NCI-H2227 treated with DMSO at 0.1 percent for 48 hours (cell line): ENCODE measurements at regions not wholly inside any gene's neighbourhood (a gene's known extent, or its start where the extent isn't known, plus 50 kb on each side); places are given as distances from the start of the nearest gene placed in this dataset.
A peak's percentile ranks its signal among the peaks of the same experiment; 100 is the strongest.
"Not testable (repeated sequence)": the region's sequence is repeated elsewhere in the genome, so short reads cannot be mapped to it uniquely, and the experiment has no call there.

Experiments
- DNase-seq: peaks from one replicate; lab custom pipeline; 2025; lab: John Stamatoyannopoulos, UW

DNA sequence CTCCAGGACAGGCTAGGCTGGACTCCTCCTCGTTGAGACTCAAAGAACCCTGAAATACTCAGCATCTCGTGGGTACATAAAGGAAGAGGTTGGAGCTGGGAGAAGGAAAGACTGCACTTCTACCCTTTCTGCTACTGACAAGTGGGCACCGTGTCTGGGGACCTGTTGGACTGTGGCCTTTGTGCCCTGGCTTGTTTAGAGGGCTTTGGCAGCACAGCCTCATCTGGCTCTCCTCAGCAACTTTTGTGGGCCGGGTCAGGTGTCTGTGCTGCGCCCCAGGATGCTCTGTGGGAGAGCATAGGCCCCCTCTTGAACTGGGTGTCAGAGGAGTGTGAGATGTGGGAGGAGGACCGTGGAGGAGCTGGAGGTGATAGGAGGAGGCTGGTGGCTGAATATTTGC is 142.4 kb downstream of the FCRL5 start:
- no peak for DNase-seq

DNA sequence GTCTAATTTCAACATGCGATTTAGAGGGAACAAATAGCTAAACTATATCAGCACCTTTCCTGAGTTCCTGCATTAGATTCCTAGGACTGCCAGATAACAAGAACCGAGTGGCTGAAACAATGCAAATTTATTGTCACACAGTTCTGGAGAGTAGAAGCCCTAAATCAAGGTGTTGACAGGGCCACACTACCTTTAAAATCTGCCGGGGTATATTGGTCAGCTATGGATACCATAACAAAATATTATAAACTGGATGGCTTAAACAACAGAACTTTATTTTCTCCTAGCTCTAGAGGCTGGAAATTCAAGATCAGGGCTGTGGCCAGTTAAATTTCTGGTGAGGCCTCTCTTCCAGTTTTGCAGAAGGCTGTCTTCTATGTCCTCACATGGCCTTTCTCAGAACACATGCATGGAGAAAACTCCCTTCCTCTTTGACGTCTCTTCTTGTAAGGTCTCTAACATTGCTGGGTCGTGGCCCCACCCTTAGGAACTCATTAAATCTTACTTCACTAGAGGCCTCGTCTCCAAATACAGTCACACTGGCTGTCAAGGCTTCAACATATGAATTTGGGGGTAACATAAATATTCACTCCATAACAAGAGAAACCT is 144.3 kb downstream of the FCRL5 start:
- no peak for DNase-seq

DNA sequence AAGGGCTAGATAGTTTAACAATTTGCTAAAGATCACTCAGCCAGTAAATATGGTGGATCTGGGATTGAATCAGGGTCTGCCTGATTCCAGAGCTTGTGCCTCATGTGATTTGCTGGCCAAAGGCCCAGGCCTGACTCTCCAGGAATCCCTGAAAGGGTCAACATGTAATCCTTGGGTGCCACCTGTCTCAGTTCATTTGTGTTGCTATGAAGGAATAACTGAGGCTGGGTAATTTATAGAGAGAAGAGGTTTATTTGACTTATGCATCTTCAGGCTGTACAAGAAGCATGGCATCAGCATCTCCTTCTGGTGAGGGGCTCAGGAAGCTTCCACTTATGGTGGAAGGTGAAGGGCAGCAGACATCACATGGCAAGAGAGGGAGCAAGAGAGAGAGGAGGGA is 144.9 kb downstream of the FCRL5 start:
- DNase-seq = no peak

DNA sequence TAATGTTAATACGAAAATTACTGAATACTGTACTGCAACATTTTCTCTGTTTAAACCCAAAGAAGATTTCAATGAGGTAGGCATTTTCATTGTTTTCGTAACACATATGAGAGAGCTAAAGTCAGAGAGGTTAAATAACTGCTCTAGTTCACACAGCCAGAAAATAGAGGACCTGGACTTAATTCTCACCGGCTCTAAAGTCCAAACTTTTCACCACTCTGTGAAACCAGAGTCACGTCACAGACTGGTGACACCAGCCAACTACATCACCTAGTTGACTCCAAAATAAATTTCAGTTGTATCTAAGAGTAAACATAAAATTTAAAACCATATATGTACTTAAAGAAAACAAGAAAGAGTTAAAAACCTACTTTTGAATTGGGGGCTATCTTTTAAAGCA is 146.7 kb downstream of the FCRL5 start:
- DNase-seq = no peak

DNA sequence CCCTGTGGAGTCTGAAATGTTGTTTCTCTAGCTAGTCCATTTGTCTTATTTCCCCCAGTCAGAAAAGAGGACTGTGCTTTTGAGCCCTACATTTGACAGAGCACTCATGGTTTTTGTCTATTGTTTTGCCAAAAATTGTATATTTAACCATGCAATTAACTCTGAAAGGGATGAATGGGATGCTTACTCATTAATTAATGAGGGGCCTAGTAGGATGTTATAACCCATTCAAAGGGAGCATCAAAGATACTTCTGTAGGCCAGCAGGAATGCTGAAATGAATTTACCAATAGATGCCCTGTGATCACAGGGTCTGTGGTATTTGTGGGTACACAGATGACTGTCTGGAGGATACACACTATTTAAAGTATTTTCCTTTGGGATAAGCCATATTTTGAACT is 147.7 kb downstream of the FCRL5 start:
- DNase-seq = no peak

DNA sequence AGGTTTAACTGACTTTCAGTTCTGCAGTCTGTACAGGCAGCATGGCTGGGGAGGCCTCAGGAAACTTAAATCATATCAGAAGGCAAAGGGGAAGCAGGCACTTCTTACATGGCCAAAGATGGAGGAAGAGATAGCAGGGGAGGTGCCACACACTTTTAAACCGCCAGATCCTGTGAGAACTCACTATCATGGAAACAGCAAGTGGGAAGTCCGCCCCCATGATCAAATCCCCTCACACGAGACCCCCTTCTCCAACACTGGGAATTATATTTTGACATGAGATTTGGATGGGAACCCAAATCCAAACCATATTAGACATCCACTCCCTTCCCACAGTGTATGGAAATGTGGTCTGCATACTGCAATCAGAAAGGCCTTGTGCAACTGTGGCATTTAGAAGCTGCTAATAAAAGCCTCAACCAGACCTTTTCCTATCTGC is 148.2 kb downstream of the FCRL5 start:
- DNase-seq = no peak

DNA sequence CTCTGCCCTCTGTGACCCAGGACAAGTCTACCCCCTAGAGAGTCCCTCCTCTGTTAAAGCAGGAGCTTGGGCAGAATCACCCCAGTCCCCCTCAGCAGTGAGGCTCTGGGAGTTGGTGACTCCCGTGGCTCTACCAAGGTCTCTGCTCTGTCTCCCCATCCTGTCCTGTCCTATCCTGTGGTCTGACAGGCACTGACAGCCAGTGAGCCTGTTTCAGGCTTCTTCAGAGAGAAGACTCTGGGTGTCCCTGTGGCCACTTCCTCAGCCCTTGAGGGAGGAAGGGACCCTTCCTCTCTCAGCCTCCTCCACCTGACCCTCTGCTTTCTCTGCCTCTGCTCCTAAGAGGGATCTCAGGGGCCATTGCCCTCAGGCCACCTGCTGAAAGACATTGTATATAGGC is 148.7 kb downstream of the FCRL5 start:
- no peak for DNase-seq

DNA sequence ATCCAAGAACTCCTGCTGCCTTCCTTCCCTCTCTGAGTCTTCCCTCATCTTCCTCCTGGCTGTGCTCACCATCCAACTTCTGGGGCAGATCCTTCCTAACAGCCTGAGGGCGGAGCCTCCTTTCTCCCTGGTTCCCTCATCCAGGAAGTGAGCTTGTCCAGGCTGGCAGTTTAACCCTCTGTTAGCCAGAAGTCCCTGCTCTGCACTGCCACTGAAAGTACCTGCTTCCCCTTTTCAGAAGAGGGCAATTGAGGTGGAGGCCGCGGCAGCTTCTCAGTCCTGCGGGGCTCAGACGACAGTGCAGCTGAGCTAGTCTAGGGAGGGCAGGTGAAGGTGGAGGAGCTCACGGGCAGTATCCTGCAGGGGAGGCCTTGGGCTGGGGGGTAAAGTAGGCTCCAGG is 149.1 kb downstream of the FCRL5 start:
- DNase-seq = no peak

DNA sequence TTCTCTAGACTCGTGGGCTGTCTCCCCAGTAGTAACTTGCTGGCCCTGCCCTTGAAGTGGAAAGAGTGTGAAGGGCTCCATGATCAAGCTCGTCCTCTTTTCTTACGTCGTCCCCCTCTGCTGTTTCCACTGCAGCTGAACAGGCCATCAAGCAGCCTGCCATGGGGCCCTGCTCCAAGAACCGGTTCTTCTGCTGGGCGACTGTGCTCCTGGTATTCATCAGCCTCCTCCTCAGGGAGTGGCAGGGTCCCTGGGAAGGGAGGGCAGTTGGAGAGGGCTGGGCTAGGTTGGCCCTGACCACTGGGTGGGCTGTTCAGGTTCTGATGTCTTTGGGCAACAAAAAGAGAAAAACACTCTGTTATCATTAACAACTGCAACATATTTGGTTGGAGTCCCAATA is 151.5 kb downstream of the FCRL5 start:
- DNase-seq = no peak

DNA sequence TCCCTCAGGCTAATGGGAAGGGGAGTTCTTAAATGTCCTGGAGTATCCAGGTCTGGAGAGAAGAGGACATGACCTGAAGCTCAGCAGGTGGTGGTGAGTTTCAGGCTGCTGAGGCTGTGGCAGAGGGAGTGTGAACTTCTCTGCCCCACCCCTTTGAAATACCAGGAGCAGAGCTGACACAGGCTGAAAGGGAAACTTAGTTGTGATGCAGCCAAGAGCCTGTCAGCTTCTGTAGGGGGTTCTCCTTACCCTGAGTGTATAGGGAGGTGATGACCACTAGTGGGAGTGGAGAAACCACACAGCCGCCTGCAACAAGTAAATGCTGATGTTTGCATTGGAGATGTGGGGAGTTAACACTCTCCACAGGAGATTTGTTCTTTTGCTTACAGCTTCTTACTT is 152.3 kb downstream of the FCRL5 start:
- DNase-seq = no peak

DNA sequence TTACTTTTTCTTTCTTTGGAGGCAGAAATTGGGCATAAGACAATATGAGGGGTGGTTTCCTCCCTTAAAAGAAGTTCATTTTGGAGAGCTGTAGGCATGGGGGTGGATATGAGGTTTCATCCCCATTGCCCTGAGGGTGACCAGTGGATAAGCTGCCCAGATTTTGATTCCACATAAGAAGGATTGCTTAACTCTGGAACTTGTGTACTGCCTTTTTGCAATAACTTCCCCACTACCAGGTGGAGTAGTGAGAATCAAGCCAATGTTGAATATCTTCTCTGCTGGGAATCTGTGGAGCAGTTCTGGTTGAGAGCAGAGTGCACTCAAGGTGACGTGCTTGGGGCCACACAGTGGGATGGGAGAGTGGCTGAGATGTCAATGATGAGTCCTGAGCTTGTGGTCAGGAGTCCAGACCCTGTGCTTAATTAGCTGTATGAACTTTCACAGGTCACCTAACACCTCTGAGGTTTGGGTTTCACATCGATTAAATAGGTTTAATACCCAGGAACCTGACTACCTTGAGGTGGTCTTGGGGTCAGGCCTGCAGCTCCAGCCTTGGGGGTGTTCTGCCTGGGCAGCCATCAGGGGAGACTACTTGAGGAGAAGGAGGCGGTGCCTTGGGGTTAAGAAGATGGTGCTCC is 152.9 kb downstream of the FCRL5 start:
- no peak for DNase-seq

DNA sequence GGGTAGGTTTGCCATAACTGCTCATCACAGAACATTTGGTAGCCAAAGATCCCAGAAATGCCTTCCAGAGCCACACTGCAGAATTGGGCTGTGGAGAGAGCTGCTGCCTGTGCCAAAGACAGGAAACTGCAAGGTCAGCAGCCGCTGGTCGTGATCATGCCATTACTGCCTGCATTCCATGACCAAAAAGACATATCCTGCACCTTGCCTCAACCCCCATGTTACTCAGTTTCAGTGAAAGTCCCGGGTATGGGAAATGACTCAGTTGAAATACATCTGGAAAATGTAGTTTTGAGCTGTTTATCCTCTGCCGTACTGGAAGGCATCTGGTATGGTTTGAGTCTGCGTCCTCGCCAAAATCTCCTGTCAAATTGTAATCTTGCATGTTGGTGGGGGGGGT is 161.7 kb downstream of the FCRL5 start:
- no peak for DNase-seq

DNA sequence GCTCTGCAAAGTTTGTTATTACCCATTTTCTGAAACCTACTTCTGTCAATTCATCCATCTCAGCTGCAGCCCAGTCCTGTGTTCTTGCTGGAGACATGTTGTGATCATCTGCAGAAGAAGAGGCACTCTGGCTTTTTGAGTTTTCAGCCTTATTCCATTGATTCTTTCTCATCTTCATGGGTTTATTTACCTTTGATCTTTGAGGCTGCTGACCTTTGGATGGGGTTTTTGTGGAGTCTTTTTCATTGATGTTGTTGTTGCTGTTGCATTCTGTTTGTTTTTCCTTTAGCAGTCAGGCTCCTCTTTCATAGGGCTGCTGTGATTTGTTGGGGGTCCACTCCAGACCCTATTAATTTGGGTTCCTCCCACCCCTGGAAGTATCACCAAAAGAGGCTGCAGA is 164.3 kb downstream of the FCRL5 start:
- no peak for DNase-seq

DNA sequence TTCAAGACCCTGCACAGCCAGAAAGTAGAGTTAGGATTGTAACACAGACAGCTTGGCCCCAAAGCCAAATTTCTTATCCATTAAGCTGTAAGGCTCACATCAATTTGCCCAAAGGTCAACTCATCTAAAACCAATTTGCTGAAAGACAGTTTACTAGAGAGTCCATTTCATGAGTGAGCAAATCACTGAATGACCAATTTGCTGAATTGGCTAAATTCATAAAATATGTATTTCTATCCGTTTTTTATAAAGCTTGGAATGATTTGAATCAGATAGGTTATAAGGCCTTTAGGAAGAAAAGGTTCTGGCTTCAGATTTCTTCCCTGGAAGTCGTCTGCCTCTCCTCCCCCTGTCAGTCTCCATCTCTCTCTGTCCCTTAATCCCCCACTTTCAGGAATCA is 168.1 kb downstream of the FCRL5 start:
- DNase-seq = no peak

DNA sequence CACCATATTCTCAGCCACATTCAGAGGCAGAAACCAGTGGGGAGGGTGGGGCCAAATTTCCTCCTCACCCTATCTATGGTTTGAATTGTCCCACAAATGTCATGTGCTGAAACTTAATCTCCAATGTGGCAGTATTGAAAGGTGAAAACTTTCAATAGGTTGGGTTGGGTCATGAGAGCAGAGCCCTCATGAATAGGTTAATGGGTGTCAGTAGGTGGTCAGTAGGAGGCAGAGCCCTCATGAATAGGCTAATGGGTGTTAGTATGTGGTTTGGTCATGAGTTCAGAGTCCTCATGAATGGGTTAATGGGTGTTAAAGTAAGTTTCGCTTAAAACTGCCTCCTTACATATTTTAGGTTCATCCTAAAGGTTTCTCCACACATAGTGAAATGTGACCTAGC is 170.0 kb downstream of the FCRL5 start:
- no peak for DNase-seq

DNA sequence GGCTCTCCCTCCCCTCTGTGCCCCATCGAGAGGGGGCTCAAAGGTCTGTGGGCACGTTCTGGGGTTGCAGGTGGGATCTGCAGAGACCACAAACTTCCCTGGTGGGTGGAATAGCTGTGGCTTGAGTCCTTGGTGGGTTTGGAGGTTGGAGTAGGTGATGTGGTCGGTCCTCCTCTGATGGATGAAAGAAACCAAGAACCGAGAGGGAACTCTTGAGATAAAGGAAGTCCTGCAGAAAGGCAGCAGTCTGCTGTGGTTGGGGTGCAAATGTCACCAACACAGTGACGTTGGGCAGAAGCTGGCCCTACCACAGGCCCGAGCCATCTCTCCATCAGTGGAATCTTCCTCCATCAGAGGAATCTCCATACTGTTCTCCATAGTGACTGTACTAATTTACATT is 171.8 kb downstream of the FCRL5 start:
- DNase-seq = no peak

DNA sequence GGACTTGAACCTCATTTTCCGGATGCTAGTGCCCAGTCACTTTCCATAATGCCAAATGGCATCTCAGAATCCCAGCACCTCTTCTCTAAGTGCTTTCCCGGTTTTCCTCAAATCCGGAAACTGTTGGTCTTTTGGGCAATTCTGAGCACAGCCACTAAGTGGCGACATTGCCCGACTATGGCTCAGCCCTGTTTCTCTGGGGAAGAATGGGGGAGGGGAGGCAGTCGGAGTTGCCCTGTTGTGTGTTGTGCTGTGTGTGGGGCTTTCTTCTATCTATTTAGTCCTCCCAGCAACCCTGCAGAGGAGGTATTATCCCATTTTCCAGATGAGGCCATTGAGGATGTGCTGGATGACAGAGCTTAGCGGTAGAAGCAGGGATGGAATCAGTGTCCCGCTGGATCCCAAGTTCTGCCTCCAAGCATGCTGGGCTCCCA is 175.0 kb downstream of the FCRL5 start:
- DNase-seq = peak; percentile 4

DNA sequence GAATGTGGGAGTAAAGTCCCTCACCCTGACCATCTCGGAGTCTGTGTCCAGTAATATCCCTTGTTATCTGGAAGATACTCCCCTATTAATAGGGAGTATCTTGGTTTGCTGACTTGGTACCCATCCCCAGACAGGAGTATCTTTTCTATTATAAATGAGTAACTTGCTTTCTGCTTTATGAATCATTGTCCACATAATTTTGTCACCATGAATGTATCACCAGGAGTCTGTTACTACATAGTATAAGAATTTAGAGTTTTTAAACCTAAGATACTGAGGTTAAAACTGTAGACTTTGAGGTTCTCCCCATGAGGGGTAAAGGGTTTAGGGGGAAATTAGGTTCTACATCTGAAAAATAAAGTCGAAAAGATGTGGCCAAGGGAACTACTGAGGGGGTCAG is 175.6 kb downstream of the FCRL5 start:
- DNase-seq = no peak

DNA sequence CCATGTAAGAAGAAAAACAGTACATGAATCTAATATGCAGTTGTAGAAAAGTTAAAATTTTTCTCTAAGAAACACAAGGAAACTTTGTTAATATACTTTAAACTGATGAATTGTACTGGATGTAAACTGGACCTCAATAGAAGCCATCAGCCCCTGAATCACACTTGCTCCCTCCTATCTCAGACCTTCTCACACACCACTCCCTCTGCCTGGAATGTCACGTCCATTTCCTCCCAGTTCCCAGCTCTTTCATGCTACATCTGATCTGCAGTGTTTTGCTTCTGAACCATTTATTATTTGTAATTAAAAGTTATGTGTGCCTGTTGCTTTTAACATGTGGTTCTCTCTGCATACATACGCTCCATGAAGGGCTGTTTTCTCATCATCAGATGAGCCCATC is 180.0 kb downstream of the FCRL5 start:
- not testable (repeated sequence) for DNase-seq

DNA sequence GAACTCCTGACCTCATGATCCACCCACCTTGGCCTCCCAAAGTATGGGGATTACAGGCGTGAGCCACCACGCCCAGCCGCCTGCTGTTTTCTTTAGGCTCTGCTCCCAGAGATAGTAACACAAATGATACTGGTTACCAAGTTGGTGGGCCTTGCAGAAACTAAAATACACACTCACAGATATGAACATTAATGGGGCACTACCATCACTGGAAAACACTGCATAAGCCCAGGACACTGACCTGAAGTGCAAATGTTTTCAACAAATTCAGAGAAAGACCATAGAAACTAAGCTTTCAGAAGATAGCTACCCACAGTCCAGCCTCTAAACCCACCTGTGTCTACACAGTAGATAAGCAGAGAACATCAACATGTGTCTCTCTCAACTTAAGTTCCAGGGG is 180.5 kb downstream of the FCRL5 start:
- no peak for DNase-seq

DNA sequence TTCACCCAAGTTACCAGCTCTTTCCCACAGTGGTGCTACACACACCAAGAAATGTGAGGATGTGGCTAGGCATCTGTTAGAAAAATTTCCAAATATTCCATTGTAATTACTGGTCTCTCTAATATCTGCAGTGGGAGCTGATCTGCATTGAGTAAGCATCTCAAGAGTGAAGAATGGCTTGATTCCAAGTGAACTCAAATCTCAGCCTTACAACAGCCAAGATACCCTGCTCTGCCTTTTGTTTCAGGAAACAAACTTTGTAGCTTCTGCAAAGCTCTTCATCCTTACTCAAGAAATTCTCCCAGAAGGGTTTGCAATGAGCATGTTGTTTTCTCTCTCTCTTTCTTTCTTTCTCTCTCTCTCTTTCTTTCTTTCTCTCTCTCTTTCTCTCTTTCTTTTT is 181.1 kb downstream of the FCRL5 start:
- DNase-seq = no peak

DNA sequence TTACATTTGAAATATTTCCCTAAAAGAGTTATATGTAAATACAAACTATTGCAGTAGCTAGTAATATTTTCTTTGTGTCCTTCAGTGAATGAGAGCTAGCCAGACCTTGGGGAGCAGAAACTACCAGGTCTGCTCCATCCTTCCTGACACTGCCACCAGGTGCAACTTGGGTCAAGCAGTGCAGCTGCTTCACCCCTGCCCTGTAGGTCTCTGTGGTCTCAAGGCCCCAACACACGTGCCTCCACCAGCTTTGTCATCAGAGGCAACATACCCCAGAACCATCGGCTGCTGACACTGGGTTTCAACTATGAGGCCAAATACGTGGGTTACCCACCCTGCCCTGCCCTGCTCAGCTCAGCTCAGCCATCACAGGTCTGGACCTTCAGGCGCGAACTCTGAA is 181.6 kb downstream of the FCRL5 start:
- no peak for DNase-seq

DNA sequence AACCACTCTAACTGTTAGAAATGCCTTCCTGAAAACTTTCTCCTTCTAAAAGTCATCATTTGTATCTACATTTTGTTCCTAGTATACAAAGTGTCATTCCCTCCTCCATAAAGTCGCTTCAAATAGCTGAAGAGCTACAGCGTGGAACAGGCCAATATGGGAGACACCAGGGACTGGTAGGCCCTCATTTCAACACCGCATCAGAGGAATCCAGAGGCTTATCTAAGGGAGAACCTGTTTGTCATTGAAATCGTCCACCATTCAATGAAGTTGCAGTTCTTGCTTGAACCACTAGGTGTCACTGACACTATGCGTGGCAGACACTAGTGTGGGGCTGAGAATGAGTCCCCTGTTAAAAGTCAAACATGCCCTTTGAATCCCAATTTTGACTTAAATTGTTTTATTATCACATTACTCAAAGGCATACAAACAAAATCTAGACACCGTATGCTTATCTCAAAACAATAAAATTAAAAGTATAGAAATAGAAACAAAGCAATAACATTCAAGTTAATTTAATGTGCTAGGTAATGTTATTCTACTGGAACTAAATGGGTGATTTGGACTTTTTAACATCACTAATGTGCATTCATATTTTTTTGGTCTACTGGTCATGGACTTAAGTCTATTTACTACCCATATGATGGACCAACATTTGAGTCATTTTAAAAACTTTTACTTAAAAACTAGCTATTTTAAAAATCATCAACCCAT is 182.3 kb downstream of the FCRL5 start:
- DNase-seq = peak; percentile 13

DNA sequence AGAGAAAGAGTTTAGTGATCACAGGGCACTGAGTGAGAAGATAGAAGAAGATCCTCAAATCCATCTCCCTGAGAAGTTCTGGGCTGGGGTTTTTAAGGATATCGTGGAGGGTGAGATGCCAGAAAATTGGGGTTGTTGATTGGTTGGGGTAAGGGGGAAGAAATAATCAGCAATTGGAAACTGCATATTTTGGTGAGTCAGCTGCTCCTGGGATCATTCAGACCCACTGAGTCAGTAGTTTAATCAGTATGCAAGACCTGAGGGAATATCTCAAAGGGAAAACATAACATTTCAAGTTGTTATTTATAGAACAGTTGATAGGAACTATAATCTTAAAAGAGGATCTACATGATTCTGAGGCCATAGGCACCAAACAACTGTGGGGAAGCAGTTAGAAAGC is 183.4 kb downstream of the FCRL5 start:
- not testable (repeated sequence) for DNase-seq
